GM23338 (cell line): ENCODE measurements at regions not wholly inside any gene's neighbourhood (a gene's known extent, or its start where the extent isn't known, plus 50 kb on each side); places are given as distances from the start of the nearest gene placed in this dataset.

Source experiments
- EZH2 ChIP-seq: fragments of 200-600 bp; sonication (generic); IDR thresholded peaks from one replicate; pipeline ENCODE4 v1.8.0; 2017; ENCODE audit warnings: antibody characterized with exemption, mild to moderate bottlenecking, low read depth; ENCODE audit not compliant: unreplicated experiment
- EZH2phosphoT487 ChIP-seq: fragments of 200-600 bp; sonication (generic); IDR thresholded peaks from one replicate; pipeline ENCODE4 v1.8.1; 2018; ENCODE audit warnings: antibody characterized with exemption; ENCODE audit not compliant: unreplicated experiment
- TF ChIP-seq, protein P1 (sequence below), 2 experiments: fragments of 200-600 bp in 1 of 2; sonication (generic) in 1 of 2; conservative IDR thresholded peaks; 2 replicates each; pipeline versions ENCODE4 v1.5.1 to v1.6.1; 2016 to 2017; ENCODE audit warnings: antibody characterized with exemption in 2 of 2, low read depth in 2 of 2, mild to moderate bottlenecking in 2 of 2, moderate library complexity in 1 of 2

DNA sequence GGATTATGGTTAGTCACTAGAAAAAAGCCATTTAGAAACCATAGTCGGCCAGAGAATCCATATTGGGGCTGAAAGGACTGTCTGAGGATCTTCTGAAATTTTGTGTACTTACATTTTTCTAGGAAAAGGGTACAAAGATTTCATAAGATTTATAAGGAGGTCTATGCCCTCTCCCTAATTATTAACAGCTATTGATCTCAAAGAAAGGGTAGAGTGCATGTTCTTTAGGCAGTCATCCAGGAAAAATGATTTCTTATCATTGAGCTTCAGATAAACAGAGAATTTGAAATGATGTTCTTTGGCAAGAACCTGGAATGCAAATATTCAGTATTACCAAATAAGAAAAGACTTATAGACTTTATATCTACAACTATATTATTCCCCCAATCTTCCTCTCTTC lies 195.3 kb downstream of the ACTR3 start:
- TF ChIP-seq, protein P1, sequence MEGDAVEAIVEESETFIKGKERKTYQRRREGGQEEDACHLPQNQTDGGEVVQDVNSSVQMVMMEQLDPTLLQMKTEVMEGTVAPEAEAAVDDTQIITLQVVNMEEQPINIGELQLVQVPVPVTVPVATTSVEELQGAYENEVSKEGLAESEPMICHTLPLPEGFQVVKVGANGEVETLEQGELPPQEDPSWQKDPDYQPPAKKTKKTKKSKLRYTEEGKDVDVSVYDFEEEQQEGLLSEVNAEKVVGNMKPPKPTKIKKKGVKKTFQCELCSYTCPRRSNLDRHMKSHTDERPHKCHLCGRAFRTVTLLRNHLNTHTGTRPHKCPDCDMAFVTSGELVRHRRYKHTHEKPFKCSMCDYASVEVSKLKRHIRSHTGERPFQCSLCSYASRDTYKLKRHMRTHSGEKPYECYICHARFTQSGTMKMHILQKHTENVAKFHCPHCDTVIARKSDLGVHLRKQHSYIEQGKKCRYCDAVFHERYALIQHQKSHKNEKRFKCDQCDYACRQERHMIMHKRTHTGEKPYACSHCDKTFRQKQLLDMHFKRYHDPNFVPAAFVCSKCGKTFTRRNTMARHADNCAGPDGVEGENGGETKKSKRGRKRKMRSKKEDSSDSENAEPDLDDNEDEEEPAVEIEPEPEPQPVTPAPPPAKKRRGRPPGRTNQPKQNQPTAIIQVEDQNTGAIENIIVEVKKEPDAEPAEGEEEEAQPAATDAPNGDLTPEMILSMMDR (conservative IDR thresholded peaks at IDR 0.05; ENCODE audit: low read depth in 2 of 2) = no peak
- TF ChIP-seq EZH2phosphoT487 (no peak), EZH2 (no peak)
